ENCODE measurements at regions not wholly inside any gene's neighbourhood (a gene's known extent, or its start where the extent isn't known, plus 50 kb on each side); places are given as distances from the start of the nearest gene placed in this dataset.

- TF ChIP-seq, protein P1, sequence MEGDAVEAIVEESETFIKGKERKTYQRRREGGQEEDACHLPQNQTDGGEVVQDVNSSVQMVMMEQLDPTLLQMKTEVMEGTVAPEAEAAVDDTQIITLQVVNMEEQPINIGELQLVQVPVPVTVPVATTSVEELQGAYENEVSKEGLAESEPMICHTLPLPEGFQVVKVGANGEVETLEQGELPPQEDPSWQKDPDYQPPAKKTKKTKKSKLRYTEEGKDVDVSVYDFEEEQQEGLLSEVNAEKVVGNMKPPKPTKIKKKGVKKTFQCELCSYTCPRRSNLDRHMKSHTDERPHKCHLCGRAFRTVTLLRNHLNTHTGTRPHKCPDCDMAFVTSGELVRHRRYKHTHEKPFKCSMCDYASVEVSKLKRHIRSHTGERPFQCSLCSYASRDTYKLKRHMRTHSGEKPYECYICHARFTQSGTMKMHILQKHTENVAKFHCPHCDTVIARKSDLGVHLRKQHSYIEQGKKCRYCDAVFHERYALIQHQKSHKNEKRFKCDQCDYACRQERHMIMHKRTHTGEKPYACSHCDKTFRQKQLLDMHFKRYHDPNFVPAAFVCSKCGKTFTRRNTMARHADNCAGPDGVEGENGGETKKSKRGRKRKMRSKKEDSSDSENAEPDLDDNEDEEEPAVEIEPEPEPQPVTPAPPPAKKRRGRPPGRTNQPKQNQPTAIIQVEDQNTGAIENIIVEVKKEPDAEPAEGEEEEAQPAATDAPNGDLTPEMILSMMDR (IDR thresholded peaks at IDR 0.05): no peak
- no peak for TF ChIP-seq POLR2A (IDR thresholded peaks at IDR 0.05)
These were observed 566.3 kb upstream of the NOVA1 start for GRCh38 chr14:27164139-27164538.

Data from thyroid gland (tissue), 4 donors.